HepG2 (cell line): ENCODE measurements at regions not wholly inside any gene's neighbourhood (a gene's known extent, or its start where the extent isn't known, plus 50 kb on each side); places are given as distances from the start of the nearest gene placed in this dataset.

Source experiments
- ATAC-seq: fragments of 200-7000 bp; cut with Tn5 transposase; 3 replicates; pipeline ENCODE4 v1.9.1; 2020; ENCODE audit warnings: mild to moderate bottlenecking, moderate library complexity
- BruUV-seq: library from RNA; stranded (reverse); fragments of 400-500 nt; replicated peaks from 2 replicates; lab custom pipeline; 2021; lab: Mats Ljungman, UMichigan
- CTCF ChIA-PET: fragments of 300-600 bp; formaldehyde crosslinking; extraction: SDS; loops from one replicate; lab custom pipeline; 2021; ENCODE audit warnings: low total read pairs, inconsistent platforms, low intra/inter-chr PET ratio; lab: Yijun Ruan, JAX
- POLR2A ChIA-PET: fragments of 350-600 bp; sonication (Branson Sonifier 250); formaldehyde crosslinking; loops from one replicate; lab custom pipeline; 2020; ENCODE audit warnings: antibody characterized with exemption, inconsistent platforms; lab: Yijun Ruan, JAX
- DNase-seq: peaks from one replicate; pipeline ENCODE4 v3.0.0-alpha.2; 2015; ENCODE audit warnings: low spot score
- FAIRE-seq: peaks from 3 replicates; lab custom pipeline; 2011; peaks lifted over from hg19 to GRCh38; lab: Jason Lieb, UNC
- H2AFZ ChIP-seq: one replicate; pipeline ENCODE4 v1.6.1; 2011; ENCODE audit warnings: low read length, inconsistent platforms
- H3K27ac ChIP-seq: fragments of 300-600 bp; 3 replicates; pipeline ENCODE4 v1.8.0; 2011; ENCODE audit warnings: mixed run types, mild to moderate bottlenecking, mixed read lengths, low read length, inconsistent platforms; ENCODE audit not compliant: insufficient read depth; ENCODE audit errors: extremely low read length
- H3K27me3 ChIP-seq, 2 experiments: fragments of 200-600 bp in 1 of 2; 2 replicates in 1 of 2; 3 replicates in 1 of 2; pipeline versions ENCODE4 v1.6.0 to v1.8.0; 2011; ENCODE audit warnings: low read length in 2 of 2, mild to moderate bottlenecking in 2 of 2, moderate library complexity in 2 of 2, inconsistent platforms in 1 of 2; ENCODE audit not compliant: insufficient read depth in 2 of 2, control insufficient read depth in 1 of 2
- H3K36me3 ChIP-seq, 2 experiments: fragments of 200-600 bp in 1 of 2; replicated peaks in 1 of 2; 2 replicates in 1 of 2; 3 replicates in 1 of 2; pipeline versions ENCODE4 v1.5.1 to v1.8.0; 2011; ENCODE audit warnings: low read length in 2 of 2, inconsistent platforms in 1 of 2; ENCODE audit not compliant: insufficient read depth in 2 of 2, control insufficient read depth in 1 of 2
- H3K4me1 ChIP-seq: 2 replicates; pipeline ENCODE4 v1.5.1; 2012; ENCODE audit warnings: low read length, inconsistent platforms; ENCODE audit not compliant: insufficient read depth
- H3K4me2 ChIP-seq: 2 replicates; pipeline ENCODE4 v1.6.0; 2011; ENCODE audit warnings: low read depth, low read length, inconsistent platforms
- H3K4me3 ChIP-seq, 3 experiments: fragments of 200-600 bp in 1 of 3; sonication (generic), shearing (Covaris generic) in 1 of 3; replicated peaks in 1 of 3; 2 replicates each; pipeline ENCODE4 v1.5.1; 2011 to 2016; ENCODE audit warnings: low read length in 3 of 3, inconsistent platforms in 2 of 3, low read depth in 2 of 3, mild to moderate bottlenecking in 2 of 3, control low read depth in 1 of 3, mixed read lengths in 1 of 3; ENCODE audit not compliant: insufficient read depth in 1 of 3
- H3K79me2 ChIP-seq: one replicate; pipeline ENCODE4 v1.6.1; 2011; ENCODE audit warnings: low read length, inconsistent platforms; ENCODE audit not compliant: insufficient read depth
- H3K9ac ChIP-seq: 2 replicates; pipeline ENCODE4 v1.6.0; 2011; ENCODE audit warnings: mild to moderate bottlenecking, low read depth, low read length, inconsistent platforms; ENCODE audit not compliant: insufficient read depth
- H3K9me3 ChIP-seq: 2 replicates; pipeline ENCODE4 v1.5.1; 2012; ENCODE audit warnings: mild to moderate bottlenecking, low read length
- H4K20me1 ChIP-seq: 2 replicates; pipeline ENCODE4 v1.6.0; 2011; ENCODE audit warnings: inconsistent platforms, mild to moderate bottlenecking, low read length, moderate library complexity; ENCODE audit not compliant: insufficient read depth
- ARID3A ChIP-seq: IDR thresholded peaks from 2 replicates; pipeline ENCODE4 v1.6.1; 2012; ENCODE audit warnings: low read depth, low read length, improper control_type of control experiment
- DNMT3B ChIP-seq: conservative IDR thresholded peaks from 2 replicates; pipeline ENCODE4 v1.6.1; 2016; ENCODE audit warnings: missing biosample characterization, control low read depth
- FOXA1 ChIP-seq, 2 experiments: fragments of 450-650 bp in 1 of 2; sonication (generic) in 1 of 2; formaldehyde crosslinking in 1 of 2; IDR thresholded peaks; 2 replicates each; pipeline versions ENCODE4 v1.4.0 to v1.6.1; 2016 to 2020; ENCODE audit warnings: missing genetic modification reagents in 1 of 2
- GLMP ChIP-seq: sonication (generic); formaldehyde crosslinking; IDR thresholded peaks from 2 replicates; pipeline ENCODE4 v1.9.0; 2021; ENCODE audit warnings: missing genetic modification reagents, mild to moderate bottlenecking, borderline replicate concordance
- HNF4G ChIP-seq, 2 experiments: sonication (generic) in 1 of 2; formaldehyde crosslinking in 1 of 2; IDR thresholded peaks; 2 replicates each; pipeline versions ENCODE4 v1.4.0 to v1.6.1; 2011 to 2020; ENCODE audit warnings: borderline replicate concordance in 2 of 2, low read depth in 2 of 2, mild to moderate bottlenecking in 2 of 2, low read length in 1 of 2, missing genetic modification reagents in 1 of 2, moderate library complexity in 1 of 2
- MAFF ChIP-seq: IDR thresholded peaks from 2 replicates; pipeline ENCODE4 v1.6.1; 2011; ENCODE audit warnings: low read depth, low read length, improper control_type of control experiment
- NCOA2 ChIP-seq: sonication (generic); formaldehyde crosslinking; IDR thresholded peaks from 2 replicates; pipeline ENCODE4 v1.8.0; 2022; ENCODE audit warnings: inconsistent platforms
- PLSCR1 ChIP-seq: sonication (generic); formaldehyde crosslinking; IDR thresholded peaks from 2 replicates; pipeline ENCODE4 v1.5.0; 2020; ENCODE audit warnings: missing genetic modification reagents, mild to moderate bottlenecking, borderline replicate concordance
- SMC3 ChIP-seq: IDR thresholded peaks from 2 replicates; pipeline ENCODE4 v1.6.1; 2011; ENCODE audit warnings: low read length, improper control_type of control experiment
- SP2 ChIP-seq: sonication (generic); formaldehyde crosslinking; IDR thresholded peaks from 2 replicates; pipeline ENCODE4 v1.5.1; 2020; ENCODE audit warnings: mild to moderate bottlenecking, missing genetic modification reagents
- ZNF276 ChIP-seq: sonication (generic); formaldehyde crosslinking; IDR thresholded peaks from 2 replicates; pipeline ENCODE4 v1.4.0; 2020; ENCODE audit warnings: mild to moderate bottlenecking, low read depth, missing genetic modification reagents
- ZNF710 ChIP-seq: sonication (generic); formaldehyde crosslinking; IDR thresholded peaks from 2 replicates; pipeline ENCODE4 v1.5.0; 2020; ENCODE audit warnings: mild to moderate bottlenecking, missing genetic modification reagents, borderline replicate concordance
- ZNF768 ChIP-seq: sonication (generic); formaldehyde crosslinking; IDR thresholded peaks from 2 replicates; pipeline ENCODE4 v1.4.0; 2020; ENCODE audit warnings: missing genetic modification reagents
- ZNF790 ChIP-seq: sonication (generic); formaldehyde crosslinking; IDR thresholded peaks from 2 replicates; pipeline ENCODE4 v1.8.0; 2022; ENCODE audit warnings: missing genetic modification reagents, mild to moderate bottlenecking, borderline replicate concordance
- WGBS: methylation state at CpG from one replicate; pipeline ENCODE4 v1.1.6; 2017; ENCODE audit warnings: low lambda C conversion rate; 5-methylcytosine and 5-hydroxymethylcytosine counted together
- in situ Hi-C: cut with HindIII; loops from 2 replicates; pipeline ENCODE4 v1.10.0; 2017; ENCODE audit warnings: low pct_unique_long_range_greater_than_20kb; ENCODE audit not compliant: extremely low pct_ligation_motif_present
- intact Hi-C: fragments of 100-400 bp; cut with micrococcal nuclease; formaldehyde crosslinking; loops from one replicate; pipeline ENCODE4 v1.10.0; 2022; ENCODE audit not compliant: unreplicated experiment

- no peak for FAIRE-seq
- H3K4me3 ChIP-seq, result no peak overlapping the region
- H3K36me3 ChIP-seq, result no peaks in the 10 kb centered on the region
- H3K79me2 ChIP-seq, result no peaks in the 10 kb centered on the region
- ChIA-PET CTCF (no interaction called here), POLR2A (no interaction called here)
- no peak for ATAC-seq
- in situ Hi-C loops, result no loop called here
- H3K9ac ChIP-seq, result no peak overlapping the region
- DNase-seq, result no peak
- no peaks in the 10 kb centered on the region for H3K4me1 ChIP-seq
- H3K27me3 ChIP-seq, result no peaks in the 10 kb centered on the region
- H3K9me3 ChIP-seq, result peaks cover 80% of the 10 kb centered on the region
- intact Hi-C loops, result no loop called here
- H4K20me1 ChIP-seq, result no peaks in the 10 kb centered on the region
- H2AFZ ChIP-seq, result no peak overlapping the region
- BruUV-seq, result no TSS peak
- no peak overlapping the region for H3K27ac ChIP-seq
- H3K4me2 ChIP-seq, result no peak overlapping the region
- WGBS, result 29% methylated on average over 3 of the region's 3 CpGs
- TF ChIP-seq SP2 (CRISPR knock-in tag) (no peak), ZNF276 (no peak), PLSCR1 (no peak), ZNF790 (CRISPR knock-in tag) (no peak), HNF4G (IDR thresholded peaks at IDR 0.05; ENCODE audit: borderline replicate concordance, low read depth, low read length) (no peak), HNF4G (CRISPR knock-in tag; IDR thresholded peaks at IDR 0.05; ENCODE audit: borderline replicate concordance, low read depth) (no peak), FOXA1 (IDR thresholded peaks at IDR 0.05) (no peak), FOXA1 (CRISPR knock-in tag; IDR thresholded peaks at IDR 0.05) (no peak), ZNF710 (CRISPR knock-in tag) (no peak), ARID3A (no peak), SMC3 (no peak), MAFF (no peak), ZNF768 (no peak), DNMT3B (CRISPR knock-in tag) (no peak), GLMP (CRISPR knock-in tag) (no peak), NCOA2 (CRISPR knock-in tag) (no peak)
These were observed 942.6 kb downstream of the SUCLG1 start for GRCh38 chr2:83516503-83516902.
